ENCODE measurements at regions not wholly inside any gene's neighbourhood (a gene's known extent, or its start where the extent isn't known, plus 50 kb on each side); places are given as distances from the start of the nearest gene placed in this dataset.
A peak's percentile ranks its signal among the peaks of the same experiment; 100 is the strongest.

GRCh38 chr12:75771023-75771422 is 259.6 kb upstream of the KRR1 start:
- H3K4me1 ChIP-seq (ENCODE audit: low read depth) = peaks cover 3% of the 10 kb centered on the region
- no peaks in the 10 kb centered on the region for H3K9me3 ChIP-seq (ENCODE audit: low read depth)
- DNase-seq (ENCODE audit: low read depth in 1 of 2, low spot score in 1 of 2) = no peak
- H3K27ac ChIP-seq = no peak overlapping the region
- TF ChIP-seq CTCF (IDR thresholded peaks at IDR 0.05; ENCODE audit: low read depth, low read length) = no peak
- H3K4me3 ChIP-seq = no peak overlapping the region
- no peaks in the 10 kb centered on the region for H3K27me3 ChIP-seq
- no peaks in the 10 kb centered on the region for H3K36me3 ChIP-seq

GRCh38 chr12:75767957-75768356 is 256.5 kb upstream of the KRR1 start:
- Histone ChIP-seq H3K36me3 (no peaks in the 10 kb centered on the region), H3K4me3 (no peak overlapping the region), H3K9me3 (ENCODE audit: low read depth) (no peaks in the 10 kb centered on the region), H3K27me3 (no peaks in the 10 kb centered on the region), H3K27ac (no peak overlapping the region), H3K4me1 (ENCODE audit: low read depth) (peaks cover 8% of the 10 kb centered on the region)
- no peak for DNase-seq (ENCODE audit: low read depth in 1 of 2, low spot score in 1 of 2)
- no peak for TF ChIP-seq CTCF (IDR thresholded peaks at IDR 0.05; ENCODE audit: low read depth, low read length)

GRCh38 chr12:75766263-75767160 is 255.1 kb upstream of the KRR1 start:
- no peak for TF ChIP-seq CTCF (IDR thresholded peaks at IDR 0.05; ENCODE audit: low read depth, low read length)
- no peaks in the 10 kb centered on the region for H3K27me3 ChIP-seq
- H3K9me3 ChIP-seq (ENCODE audit: low read depth) = no peaks in the 10 kb centered on the region
- peak in 1 of 2 donors; percentile 33 for DNase-seq (ENCODE audit: low read depth in 1 of 2, low spot score in 1 of 2)
- no peak overlapping the region for H3K27ac ChIP-seq
- peaks cover 8% of the 10 kb centered on the region for H3K4me1 ChIP-seq (ENCODE audit: low read depth)
- H3K4me3 ChIP-seq = no peak overlapping the region
- no peaks in the 10 kb centered on the region for H3K36me3 ChIP-seq

- Histone ChIP-seq H3K27ac (no peak overlapping the region), H3K36me3 (no peaks in the 10 kb centered on the region), H3K27me3 (no peaks in the 10 kb centered on the region), H3K9me3 (ENCODE audit: low read depth) (no peaks in the 10 kb centered on the region), H3K4me1 (ENCODE audit: low read depth) (peaks cover 8% of the 10 kb centered on the region), H3K4me3 (no peak overlapping the region)
- no peak for DNase-seq (ENCODE audit: low read depth in 1 of 2, low spot score in 1 of 2)
- no peak for TF ChIP-seq CTCF (IDR thresholded peaks at IDR 0.05; ENCODE audit: low read depth, low read length)
Observed at GRCh38 chr12:75765170-75766059, 254.0 kb upstream of the KRR1 start.

GRCh38 chr12:75764091-75764841 is 252.9 kb upstream of the KRR1 start:
- Histone ChIP-seq H3K27ac (no peak overlapping the region), H3K4me3 (no peak overlapping the region), H3K36me3 (no peaks in the 10 kb centered on the region), H3K27me3 (no peaks in the 10 kb centered on the region), H3K9me3 (ENCODE audit: low read depth) (no peaks in the 10 kb centered on the region), H3K4me1 (ENCODE audit: low read depth) (peaks cover 8% of the 10 kb centered on the region)
- TF ChIP-seq CTCF (IDR thresholded peaks at IDR 0.05; ENCODE audit: low read depth, low read length) = no peak
- no peak for DNase-seq (ENCODE audit: low read depth in 1 of 2, low spot score in 1 of 2)
